NK-92 treated with Interleukin-12 subunit alpha and Interleukin-12 subunit beta, amount 100 ng/mL, for 24 hours (cell line): ENCODE measurements at regions not wholly inside any gene's neighbourhood (a gene's known extent, or its start where the extent isn't known, plus 50 kb on each side); places are given as distances from the start of the nearest gene placed in this dataset.

Experiments used
- DNase-seq: peaks from one replicate; lab custom pipeline; 2025; lab: John Stamatoyannopoulos, UW

DNA sequence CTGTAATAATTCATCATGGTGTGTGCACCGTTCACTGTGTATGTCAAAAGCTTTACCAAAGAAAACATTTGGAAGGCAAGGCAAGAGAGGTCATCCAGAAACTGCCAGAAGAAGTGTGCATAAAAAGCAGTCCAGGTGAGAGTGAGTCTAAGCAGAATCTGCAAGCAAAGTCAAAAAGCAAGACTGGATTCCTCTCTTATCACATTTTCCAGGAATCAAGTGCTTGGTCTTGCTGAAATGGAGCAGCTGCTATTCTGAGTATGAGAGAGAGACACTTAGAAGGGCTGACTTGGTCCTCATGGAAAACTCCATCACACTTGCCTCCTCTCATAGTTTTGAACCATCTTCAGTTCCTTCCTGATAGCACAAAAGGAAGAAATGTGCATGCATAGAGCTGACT is 231.3 kb downstream of the ANAPC1 start:
- no peak for DNase-seq

DNA sequence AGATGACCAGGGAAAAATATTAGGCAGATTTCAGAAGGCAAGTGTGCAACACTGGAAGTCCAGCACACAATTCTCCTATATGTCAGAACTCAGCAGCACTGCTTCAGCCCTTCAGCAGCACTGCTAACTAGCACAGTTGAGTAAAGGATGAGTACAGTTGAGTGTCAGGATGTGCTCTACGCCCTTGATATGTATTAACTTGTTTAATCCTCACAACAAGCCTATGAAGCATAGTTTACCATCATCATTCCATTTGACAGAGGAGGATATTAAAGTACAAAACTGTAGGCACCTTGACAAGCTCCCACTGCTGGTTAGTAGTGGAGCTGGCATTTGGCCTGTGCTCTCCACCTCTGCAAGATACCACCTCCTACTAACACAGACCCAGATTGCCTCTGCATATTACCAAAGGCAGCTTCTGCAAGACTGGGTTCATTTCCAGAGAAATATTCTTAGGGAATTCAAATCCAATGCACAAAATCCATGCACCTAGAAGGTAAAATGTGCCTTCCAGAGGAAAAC is 230.8 kb downstream of the ANAPC1 start:
- DNase-seq, result no peak

DNA sequence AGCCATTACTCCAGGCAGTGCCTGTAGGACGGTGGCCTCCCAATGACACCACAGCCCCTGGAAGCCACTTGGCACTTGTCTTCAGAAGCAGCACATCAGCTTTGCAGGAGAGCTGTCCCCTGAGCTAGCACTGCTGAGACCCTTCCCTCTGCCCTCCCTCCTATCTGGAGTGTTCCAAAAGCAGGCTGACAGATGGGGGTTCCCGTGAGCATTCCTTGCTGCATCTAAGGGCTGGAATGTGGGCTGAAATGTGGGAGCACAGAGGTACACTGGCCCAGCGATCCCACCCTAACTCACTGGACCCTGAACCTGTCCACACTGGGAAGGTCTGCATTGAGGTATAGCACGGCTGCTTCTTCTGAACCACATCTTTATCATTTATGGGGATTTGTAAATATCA is 230.1 kb downstream of the ANAPC1 start:
- no peak for DNase-seq

DNA sequence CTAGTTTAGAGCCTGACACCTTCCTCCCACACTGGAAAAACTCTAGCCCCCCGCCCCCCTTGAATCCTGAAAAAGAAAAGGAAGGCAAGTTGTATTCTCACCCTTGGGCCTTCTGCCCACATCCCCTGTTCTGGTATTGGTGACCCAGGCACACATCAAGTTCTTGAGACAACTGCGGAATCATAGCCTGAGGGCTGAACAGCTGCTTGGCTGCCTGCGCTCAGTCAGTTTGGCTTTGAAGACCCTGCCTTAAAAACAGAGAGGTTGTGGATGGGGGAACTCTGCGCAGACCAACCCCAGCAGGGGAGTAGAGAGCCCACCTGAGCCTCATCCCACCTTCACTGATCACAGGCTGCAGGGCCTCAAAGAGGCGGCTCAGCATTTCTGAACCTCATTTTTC is 229.2 kb downstream of the ANAPC1 start:
- DNase-seq, result no peak

DNA sequence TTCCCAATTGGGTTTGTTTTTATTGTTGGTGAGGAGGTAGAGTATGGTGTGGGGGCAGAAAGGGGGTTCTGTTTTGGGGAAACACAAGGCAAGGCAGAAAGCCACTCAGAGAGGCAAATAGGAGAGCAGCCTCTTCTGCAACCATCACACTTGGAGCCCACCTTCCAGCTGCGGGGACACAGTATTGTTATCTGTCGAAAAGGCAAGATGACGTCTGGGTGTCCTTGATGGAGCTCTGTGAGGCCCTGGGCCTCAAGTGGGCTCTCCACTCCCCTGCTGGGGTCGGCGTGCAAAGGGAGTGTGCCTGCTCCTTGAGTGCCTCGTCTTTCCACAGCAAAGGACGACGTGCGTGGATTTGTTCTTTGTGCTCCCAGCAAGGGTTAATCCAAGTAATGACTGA is 227.6 kb downstream of the ANAPC1 start:
- no peak for DNase-seq

DNA sequence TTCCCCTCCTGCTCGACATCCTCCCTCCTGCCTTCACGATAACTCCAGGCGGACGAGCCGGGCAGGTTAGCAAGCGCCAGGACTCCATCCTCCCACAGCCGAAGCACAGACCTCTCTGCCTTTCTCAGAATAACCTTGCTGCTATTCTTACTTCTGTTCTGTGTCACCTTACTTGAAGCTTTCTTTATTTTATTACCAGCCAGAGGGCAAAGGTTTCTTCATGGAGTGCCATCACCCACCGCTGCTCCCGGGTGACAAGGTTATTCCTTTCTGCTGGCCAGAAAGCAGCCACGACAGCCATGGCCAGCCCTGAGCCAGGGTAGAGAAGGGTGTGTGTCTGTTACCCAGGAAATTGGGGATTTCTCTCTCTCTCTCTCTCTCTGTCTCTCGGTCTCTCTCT is 227.1 kb downstream of the ANAPC1 start:
- no peak for DNase-seq

DNA sequence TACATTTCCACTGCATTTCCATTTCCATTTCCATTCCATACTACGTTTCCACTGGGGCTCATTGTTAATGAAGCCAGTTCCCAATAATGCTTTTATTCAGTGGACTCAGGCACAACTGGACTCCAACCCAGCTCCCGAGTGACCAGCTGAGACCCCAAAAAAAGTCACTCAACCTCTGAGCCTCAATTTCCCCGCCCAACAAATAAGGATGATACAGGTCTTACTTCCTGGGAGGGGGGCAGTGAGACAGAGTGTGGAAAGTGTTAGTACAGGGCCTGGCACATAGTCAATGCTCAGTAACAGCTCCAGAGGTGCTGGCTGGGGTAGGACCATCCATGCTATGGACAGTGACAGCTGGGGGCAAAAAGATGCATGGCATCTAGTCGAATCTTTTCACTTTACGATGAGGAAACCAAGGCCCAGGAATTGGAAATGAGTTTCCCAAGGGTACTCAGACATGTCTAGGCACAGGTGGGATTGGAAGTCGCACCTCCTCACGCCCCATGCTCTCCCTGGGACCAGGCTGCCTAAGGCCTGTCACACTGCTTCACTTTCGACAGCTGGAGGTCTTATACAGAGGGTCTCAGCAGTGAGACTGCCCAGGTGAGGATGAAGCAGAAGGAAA is 226.5 kb downstream of the ANAPC1 start:
- no peak for DNase-seq

DNA sequence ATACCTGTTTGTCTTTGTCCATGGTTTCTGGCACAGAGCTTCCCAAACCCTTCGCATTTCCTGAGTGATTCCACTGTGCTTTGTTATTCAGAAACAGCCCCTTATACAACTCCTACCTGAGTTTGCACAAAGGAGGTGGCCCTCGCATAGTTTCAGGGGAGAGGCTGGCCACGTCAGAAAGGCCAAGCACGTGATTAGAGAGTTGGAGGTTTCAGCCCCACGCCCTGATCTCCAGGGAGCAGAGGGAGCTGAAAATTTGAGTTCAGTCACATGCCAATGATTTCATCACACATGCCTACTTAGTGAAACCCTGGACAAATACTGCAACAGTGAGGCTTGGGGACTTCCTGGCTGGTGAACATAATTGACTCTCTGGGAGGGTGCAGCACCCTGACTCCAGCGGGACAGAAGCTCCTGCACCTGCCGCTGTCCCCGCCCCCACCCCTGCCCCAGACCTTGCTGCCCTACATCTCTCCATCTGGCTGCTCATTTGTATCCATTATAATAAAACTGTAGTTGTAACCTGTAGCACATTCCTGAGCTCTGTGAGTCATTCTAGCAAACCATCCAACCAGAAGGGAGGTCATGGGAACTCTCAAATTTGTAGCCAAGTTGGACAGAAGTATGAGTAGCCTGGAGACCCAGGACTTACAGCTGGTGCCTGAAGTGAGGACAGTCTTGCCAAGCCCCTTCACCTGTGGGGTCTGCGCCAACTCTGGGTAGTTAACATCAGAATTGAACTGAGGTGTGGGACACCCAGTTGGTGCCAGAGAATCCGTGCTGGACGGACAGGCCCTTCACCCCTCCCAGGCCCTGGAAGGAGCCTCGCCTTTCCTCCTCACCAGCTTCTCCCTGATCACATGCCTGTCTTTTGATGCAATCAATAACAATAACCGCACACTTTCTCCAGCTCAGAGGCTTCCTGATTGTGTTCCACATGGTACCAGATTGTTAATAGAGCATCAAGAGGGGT is 224.3 kb downstream of the ANAPC1 start:
- no peak for DNase-seq

DNA sequence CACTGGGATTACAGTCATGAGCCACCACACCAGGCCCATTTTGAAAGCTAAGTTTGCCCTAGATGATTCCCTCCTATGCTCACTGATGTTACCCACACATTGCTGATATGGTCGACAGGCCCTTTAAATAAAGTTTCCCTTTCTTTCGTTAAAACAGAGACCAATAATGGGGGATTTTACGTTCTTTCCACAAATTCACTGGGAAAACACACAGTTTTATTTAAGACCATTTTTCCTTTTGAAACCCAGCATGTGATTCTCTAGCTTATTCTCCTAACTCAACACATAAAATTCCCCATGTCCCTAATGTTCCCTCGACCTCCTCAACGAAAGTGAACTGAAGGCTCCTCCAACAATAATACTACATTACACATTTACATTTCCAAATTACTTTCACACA is 223.2 kb downstream of the ANAPC1 start:
- DNase-seq, result no peak

DNA sequence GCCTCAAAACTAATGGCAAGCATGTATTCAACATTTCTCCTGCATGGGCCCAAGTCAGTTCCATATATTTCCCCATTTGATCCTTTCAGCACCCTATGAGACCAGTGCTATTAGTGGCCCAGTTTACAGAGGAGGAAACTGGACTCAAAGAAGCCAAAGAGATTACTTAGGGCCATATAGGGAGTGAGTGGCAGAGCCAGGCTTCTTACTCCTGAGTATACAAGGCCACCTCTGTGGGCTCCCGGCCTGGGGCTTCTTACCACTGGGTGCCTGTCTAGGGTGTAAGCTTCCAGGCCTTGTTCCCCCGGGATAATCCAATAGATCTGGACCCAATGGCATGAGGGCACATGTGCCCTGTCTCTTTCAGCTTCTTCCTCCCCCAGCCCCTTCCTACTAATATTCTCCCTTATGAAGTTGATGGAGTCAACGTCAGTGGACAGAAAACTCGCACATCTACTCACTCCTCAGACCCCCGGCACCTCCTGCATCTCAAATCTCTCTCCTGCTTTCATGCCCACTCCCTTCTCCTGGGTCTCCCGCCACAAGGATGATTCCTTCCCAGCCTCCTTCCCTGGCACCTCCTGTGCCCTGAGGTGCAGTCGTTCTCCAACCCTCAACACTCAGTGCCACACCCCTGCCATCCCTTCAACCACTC is 222.6 kb downstream of the ANAPC1 start:
- DNase-seq, result no peak

DNA sequence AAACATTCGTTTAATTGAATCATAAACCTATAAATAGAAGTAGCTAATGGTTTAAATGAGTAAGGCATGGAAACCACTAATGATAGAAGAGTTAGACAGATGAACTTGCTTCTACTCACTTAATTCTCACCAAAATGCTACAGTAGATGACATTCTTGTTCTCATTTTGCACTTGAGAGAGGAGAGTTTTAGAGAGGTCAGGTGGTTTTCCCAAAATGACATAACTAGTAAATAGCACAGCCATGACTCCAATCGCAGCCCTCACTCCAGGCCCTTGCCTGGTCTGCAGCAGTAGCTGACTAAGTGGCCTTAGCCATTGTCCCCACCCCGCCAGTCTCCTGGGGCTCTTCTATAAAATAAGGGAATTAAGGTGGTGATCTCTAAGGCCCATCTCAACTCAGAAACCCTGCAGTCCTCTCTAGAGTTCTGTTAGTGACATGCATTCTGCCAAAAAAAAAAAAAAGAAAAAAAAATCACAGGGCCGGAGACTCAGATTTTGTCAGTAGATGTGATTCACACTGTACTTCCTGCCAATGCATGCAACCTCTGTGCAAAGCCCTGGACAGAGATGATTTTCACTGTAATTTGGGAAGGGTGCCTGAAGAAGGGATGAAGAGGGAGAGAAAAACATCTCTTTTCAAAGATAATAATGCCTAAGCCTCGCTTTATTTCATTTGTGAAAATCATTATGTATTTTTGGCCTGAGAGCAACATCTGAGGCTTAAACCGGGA is 221.8 kb downstream of the ANAPC1 start:
- peak; percentile 28 for DNase-seq

DNA sequence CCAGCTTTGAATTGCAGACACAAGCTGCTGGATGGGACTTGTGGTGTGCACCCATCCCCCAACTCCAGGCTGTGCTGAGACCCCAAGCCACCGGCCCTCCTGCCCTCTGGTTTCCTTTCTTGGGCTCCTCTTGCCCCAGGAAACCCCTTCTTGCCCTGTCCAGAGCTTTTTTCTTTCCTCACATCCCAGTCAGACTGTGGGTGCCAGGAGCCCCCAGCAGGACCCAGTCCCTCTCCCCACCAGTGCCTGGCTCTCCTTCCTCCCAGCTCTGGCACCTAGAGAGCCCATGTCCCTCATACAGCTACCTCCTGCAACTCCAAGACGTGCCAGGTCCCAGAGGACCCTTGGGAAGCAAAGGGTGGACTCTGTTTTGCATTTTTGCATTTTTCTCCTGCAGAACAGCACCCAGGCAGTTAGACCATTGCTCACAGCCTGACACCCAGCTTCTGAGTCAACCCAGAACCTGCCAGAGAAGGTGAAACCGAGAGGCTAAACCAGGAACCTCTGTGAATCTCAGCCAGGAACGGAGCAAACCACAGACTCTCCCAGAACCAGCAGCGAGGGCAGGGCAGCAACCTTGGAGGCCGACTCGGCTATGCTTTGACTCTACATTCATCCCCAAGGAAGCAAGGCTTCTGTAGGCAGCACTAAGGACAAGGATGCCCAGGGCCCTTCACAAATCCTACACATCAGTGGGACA is 221.1 kb downstream of the ANAPC1 start:
- DNase-seq, result no peak

DNA sequence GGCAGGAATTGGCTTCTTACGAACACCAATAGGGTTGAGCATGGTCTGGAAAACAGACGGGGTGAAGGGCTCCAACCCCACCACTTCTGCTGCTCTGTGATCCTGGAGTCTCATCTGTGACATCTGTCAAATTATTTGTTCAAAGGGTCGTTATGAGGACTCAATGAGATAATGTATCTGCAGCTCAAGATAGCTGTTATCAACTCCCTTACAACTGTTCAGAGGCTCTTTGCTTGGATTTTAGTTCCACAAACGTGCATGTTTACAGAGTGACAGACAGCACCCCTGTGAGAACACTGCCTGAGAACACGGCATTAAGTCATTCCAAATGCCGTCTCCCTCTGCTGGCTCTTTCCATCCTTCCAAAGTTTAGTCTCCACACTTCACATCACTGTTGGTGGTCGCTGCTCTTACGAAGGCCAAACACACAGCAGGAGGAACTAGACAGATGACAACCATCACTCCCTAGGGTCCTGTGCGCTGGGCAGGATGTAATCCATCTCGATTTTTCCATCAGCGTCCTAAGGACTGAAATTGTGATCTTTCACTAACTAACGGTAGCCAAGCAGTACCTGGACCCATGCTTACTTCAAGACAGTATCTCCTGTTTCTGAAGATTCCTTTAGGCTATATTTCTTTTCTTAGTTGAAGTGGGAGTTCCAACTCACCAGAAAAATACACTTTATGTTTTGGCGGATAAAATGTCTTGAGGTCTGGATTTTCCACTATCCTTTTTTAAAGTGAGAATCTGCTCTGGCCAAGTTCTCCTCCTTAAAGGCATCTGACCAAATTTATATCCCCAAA is 220.3 kb downstream of the ANAPC1 start:
- DNase-seq, result no peak

DNA sequence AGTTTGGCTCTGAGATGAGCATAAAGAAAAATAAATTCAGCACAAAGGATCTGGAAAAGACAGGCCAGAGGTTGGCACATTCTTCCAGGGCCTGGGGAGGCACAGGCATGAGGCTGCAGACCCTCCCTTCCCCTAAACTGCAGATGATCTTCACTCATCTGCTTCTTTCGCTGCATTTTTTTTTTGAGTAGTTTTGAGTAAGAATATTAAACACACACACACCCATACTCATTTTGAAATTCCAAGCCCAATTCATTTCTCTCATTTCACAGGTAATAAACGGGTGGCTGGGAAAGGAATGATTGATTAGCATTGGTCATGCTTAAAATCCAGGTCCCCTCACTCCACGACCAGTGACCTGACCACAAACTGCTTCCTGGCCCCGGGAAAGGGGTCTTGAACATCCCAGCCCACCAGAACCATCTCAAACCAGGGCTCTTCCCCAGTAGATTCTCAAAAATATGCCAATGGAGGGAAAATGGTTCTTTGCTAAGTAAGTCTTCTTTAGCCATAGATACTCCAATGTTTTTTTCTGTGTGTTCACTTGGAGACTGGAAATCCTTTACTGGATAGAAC is 219.6 kb downstream of the ANAPC1 start:
- DNase-seq, result no peak

DNA sequence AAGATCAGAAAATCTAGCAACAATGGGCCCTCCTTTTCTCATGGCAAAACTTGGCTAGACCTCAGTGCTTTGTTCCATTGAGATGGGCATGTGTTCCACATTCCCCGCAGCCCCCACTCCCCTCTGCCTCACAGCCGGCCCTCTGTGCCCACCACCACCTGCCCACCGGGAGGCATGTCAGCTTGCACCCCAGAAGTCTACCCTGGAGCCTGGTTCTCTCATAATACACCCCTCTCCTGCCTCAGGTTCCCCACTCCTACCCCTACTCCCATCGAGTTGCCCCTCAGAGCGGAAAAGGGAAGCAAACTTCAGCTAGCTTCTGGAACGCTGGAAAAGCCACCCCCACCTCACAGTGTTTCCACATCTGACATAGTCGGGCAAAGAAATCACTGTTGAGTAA is 219.0 kb downstream of the ANAPC1 start:
- no peak for DNase-seq

DNA sequence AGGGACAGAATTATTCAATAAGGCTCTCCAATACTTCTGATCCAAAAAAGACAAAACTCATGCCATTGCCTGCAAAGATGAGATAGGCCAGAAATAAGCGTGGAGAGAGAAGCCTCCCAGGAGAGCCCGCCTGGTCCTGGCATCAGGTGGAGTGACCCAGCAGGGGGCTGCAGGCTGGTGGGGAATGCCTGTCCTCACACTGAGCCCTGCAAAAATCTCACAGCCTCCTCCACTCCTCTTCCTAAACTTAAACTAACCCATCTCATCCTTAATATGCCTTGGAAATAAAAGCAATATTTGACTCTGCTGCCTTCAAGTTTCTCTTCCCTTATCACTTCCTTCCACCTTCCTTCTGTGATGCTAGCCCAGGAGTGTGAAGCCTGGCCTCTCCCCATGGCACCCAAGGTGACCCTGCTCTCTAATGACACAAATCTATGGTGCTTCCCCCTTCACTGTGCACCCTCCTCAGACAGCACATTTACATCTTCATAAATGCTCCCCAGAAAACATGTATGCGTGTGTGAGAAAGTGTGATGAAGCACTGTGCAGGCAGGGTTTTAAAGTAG is 218.4 kb downstream of the ANAPC1 start:
- no peak for DNase-seq

DNA sequence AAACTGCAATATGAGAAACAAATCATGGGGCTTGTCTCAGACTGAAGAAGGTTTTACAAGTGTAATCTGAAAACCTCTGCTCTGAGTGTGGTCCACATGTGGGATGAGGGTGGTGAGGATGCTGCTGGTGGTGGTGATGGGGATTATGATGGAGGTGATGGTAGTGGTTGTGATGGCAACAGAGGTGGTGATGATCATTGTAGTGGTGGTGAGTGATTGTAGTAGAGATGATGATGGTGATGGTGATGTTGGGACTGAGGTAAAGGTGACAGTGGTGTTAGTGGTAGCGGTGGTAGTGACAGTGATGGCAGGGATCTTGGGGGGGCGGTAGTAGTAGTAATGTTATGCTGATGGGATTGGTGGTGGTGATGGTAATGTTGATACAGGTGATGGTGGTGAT is 217.8 kb downstream of the ANAPC1 start:
- DNase-seq, result no peak

DNA sequence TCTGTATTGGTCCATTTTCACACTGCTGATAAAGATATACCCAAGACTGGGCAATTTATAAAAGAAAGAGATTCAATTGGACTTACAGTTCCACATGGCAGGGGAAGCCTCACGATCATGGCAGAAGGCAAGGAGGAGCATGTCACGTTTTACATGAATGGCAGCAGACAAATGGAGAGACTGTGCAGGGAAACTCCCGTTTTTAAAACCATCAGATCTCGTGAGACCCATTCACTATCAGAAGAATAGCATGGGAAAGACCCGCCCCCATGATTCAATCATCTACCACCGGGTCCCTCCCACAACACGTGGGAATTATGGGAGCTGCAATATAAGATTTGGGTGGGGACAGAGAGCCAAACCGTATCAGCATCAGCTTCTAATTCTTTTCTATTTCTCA is 217.0 kb downstream of the ANAPC1 start:
- DNase-seq, result no peak

DNA sequence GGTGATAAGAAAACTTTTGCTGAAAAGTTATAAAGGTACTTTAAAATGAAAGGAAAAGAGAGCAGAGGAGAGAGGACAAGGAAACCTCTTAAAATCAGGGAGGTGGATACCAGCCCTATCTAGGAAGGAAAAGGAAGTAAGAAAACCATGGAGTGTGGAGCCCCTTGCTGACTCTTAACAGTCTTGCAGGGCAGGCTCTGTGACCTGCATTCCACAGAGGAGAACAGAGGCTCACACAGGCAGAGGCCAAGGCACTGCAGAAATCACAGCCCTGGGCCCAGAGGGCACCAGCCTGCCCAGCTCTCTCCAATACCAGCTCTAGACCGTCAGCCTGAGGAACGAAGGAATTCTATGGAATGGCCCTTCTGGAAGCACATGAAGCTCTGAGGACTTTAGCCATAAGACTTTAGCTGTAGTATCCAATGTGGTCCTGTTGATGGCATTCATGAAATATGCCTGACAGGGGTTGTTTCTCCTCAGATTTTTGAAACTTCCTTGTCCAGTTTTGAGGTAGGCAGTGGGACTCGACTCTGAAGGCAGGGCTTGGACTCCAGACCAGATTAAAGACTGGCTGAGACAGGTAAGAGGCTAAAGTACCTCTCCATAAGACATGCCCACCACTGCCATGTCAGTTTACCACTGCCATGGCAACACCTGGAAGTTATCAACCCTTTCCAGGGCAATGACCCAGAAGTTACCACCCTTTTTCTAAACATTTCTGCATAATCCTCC is 216.3 kb downstream of the ANAPC1 start:
- no peak for DNase-seq
